ENCODE measurements at regions not wholly inside any gene's neighbourhood (a gene's known extent, or its start where the extent isn't known, plus 50 kb on each side); places are given as distances from the start of the nearest gene placed in this dataset.

DNA sequence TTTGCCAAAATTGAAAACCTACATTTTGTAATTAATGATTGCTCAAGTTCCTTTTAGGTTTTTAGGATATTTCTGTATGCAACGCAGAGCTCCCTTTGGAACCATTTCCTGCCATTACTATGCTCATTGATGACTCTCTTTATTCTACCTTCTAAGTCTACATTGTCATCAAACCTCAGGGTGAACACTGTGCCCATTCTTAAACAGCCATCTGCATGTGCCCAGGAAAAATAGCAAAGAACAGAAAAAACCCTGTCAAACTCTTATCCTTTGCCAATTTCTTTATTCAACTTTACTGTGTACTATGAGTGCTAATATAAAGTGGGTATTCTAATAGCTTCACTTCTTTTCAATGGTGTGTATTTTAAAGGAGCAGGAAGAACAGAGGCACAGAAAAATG lies 1455.9 kb downstream of the ADGRL3 start:
- H3K4me3 ChIP-seq (ENCODE audit: low read depth, low read length), result no peak overlapping the region
- TF ChIP-seq, protein P1, sequence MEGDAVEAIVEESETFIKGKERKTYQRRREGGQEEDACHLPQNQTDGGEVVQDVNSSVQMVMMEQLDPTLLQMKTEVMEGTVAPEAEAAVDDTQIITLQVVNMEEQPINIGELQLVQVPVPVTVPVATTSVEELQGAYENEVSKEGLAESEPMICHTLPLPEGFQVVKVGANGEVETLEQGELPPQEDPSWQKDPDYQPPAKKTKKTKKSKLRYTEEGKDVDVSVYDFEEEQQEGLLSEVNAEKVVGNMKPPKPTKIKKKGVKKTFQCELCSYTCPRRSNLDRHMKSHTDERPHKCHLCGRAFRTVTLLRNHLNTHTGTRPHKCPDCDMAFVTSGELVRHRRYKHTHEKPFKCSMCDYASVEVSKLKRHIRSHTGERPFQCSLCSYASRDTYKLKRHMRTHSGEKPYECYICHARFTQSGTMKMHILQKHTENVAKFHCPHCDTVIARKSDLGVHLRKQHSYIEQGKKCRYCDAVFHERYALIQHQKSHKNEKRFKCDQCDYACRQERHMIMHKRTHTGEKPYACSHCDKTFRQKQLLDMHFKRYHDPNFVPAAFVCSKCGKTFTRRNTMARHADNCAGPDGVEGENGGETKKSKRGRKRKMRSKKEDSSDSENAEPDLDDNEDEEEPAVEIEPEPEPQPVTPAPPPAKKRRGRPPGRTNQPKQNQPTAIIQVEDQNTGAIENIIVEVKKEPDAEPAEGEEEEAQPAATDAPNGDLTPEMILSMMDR (IDR thresholded peaks at IDR 0.05; ENCODE audit: low read depth, low read length), result no peak

DNA sequence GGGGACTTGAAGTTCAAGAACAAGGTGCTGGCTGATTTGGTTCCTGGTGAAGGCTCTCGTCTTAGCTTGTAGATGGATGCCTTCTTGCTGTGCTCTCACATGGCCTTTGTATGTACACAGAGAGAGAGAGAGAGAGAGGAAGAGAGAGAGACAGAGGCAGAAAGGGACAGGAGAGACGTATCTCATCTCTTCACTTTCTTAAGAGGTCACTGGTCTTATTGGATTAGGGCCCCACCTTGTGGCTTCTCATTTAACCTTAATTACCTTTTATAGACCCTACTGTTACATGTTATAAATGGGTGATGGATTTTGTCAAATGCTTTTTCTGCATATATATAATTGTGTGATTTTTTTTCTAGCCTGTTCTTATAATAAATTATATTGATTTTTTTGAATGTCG lies 1444.2 kb downstream of the ADGRL3 start:
- TF ChIP-seq, protein P1 (IDR thresholded peaks at IDR 0.05; ENCODE audit: low read depth, low read length), result no peak
- no peak overlapping the region for H3K4me3 ChIP-seq (ENCODE audit: low read depth, low read length)

DNA sequence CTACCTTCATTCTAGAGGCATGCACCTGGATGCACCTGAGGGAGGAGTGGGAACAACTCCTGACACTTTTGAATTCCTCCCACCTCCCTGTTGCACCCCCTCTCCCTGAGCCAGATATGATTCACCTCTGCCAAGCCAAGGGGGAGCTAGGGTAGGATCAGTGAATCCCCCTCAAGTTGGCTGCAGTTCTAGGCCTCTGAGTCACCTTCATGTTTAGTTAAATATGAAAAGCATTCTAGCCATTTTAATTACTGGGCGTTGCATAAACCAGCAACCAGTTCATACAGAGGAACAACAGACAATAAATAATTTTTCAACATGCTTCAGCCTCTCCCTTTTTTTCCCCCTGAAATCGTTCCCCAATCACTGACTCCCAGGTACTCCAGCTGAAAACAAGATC lies 1440.2 kb downstream of the ADGRL3 start:
- TF ChIP-seq, protein P1 (IDR thresholded peaks at IDR 0.05; ENCODE audit: low read depth, low read length), result no peak

DNA sequence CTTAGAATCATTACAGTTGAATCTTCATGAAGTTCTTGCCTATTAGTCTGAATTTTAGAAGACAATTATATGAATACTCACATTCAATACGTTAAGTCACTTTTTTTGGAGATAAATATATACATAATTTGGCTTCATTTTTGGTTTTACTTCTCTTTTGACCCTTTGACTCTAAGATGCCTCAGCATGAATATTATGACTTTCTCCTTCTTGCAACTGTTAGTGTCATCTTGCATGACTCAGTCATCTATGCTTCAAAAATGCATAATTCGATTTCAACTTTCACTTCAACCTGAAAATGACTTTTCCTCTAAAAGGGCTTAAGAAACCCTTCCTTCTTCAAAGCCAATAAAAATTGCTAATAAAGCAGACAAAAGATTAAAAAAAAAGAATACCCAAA lies 1427.5 kb downstream of the ADGRL3 start:
- no peak overlapping the region for H3K4me3 ChIP-seq (ENCODE audit: low read depth, low read length)
- TF ChIP-seq, protein P1 (IDR thresholded peaks at IDR 0.05; ENCODE audit: low read depth, low read length), result no peak

More for the DNA sequence above, 1440.2 kb downstream of the ADGRL3 start:
- no peak overlapping the region for H3K4me3 ChIP-seq (ENCODE audit: low read depth, low read length)

DNA sequence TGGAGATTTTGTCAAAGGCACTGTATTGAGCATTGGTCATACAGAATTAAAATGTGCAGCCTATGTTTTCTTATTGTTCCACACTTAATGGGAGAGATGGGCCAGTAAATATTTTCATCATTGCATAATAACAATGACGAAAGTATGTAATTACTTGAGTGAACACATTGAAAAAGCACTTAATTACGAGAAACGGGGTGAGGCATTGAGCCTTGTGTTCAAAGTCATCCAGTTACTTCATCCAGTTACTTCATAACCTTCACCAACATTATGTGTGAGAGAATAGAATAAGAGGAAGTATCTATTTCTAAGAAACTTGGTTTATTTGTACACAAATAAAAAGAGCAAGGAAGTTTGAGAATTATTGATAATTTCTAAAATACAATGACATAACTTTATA lies 1427.0 kb downstream of the ADGRL3 start:
- TF ChIP-seq, protein P1 (IDR thresholded peaks at IDR 0.05; ENCODE audit: low read depth, low read length), result no peak
- no peak overlapping the region for H3K4me3 ChIP-seq (ENCODE audit: low read depth, low read length)

DNA sequence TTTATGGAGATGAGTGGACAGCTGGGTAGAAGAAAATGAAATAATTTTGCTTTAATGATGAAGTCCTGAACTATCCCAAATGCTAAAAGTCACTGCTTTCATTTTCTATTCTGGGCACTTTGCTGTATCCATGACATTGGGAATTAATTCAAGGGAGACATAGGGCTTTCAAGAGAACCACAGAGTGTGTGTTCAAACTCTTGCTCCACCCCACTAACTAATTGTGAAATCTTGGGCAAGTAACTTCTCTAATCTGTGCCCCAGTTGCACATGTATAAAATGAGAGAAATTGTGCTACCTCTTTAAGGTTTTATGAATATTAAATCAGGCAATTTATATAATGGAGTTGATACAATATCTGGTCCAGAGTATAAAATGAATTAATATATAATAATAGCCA lies 1422.0 kb downstream of the ADGRL3 start:
- TF ChIP-seq, protein P1 (IDR thresholded peaks at IDR 0.05; ENCODE audit: low read depth, low read length), result no peak
- H3K4me3 ChIP-seq (ENCODE audit: low read depth, low read length), result no peak overlapping the region

DNA sequence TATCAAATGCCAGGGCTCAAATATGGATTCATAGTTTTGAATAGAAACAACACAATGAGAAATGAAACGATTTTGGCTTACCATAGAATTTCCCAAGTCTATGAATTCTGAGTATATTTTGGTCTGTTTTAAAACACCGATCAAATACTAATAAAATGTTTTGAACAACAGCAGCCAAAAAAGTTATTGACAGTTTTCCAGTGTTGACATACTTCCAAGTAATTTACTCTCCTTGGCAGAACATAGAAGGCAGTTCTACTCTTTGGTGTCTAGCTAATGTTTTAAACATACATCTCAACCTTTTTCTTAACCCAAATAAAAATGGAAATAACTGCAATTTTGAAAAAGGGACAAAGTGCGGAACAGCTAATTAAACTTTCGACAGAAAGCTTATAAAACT lies 1419.8 kb downstream of the ADGRL3 start:
- no peak overlapping the region for H3K4me3 ChIP-seq (ENCODE audit: low read depth, low read length)

More for the DNA sequence above, 1419.8 kb downstream of the ADGRL3 start:
- TF ChIP-seq, protein P1 (IDR thresholded peaks at IDR 0.05; ENCODE audit: low read depth, low read length), result no peak

All from WI38 (cell line).